ENCODE measurements at regions not wholly inside any gene's neighbourhood (a gene's known extent, or its start where the extent isn't known, plus 50 kb on each side); places are given as distances from the start of the nearest gene placed in this dataset.
"Not testable (repeated sequence)": the region's sequence is repeated elsewhere in the genome, so short reads cannot be mapped to it uniquely, and the experiment has no call there.

DNA sequence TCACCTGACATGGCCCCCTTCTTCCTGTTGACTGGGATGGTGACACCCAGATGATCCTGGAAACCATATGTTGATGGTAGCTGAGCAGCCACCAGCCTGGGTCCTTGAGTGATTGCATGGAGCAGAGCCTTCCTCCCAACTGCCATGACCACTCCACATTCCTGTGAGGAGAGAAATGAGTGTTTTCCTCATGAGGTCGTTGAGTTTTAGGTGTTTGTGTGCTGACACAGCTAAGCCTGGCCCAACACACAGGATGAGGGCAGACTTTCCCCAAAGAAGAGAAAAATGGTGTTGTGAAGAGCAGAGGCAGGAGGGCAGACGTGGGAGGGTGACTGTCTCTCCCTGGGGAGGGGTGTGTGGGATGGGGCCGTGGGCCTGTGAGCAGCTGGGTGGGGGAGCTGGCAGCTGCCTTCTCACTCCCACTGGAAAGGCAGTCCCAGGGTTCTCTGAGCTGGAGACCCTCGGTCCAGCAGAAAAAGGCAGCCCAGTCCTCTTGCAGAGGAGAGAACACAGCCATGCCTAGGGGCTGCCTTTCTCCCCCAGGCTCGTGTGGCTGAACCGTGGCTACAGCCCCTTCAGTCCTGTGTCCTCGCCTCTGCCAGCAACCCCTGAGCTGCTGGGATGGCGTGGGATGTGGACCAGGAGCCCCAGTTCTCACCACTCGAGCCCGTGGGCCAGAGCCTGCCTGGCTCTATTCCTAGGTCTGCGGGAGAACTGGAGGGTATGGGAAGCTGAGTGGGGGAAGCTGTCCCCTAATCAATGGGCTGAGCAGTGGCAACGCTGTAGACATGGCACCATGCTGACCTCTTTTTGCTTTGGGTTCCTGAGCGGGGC is 257.0 kb downstream of the ADGRD1 start:
- intact Hi-C loops (cut with DNase I): no loop called here
- DNase-seq: no peak
- no peak for ATAC-seq (ENCODE audit: poor library complexity)

DNA sequence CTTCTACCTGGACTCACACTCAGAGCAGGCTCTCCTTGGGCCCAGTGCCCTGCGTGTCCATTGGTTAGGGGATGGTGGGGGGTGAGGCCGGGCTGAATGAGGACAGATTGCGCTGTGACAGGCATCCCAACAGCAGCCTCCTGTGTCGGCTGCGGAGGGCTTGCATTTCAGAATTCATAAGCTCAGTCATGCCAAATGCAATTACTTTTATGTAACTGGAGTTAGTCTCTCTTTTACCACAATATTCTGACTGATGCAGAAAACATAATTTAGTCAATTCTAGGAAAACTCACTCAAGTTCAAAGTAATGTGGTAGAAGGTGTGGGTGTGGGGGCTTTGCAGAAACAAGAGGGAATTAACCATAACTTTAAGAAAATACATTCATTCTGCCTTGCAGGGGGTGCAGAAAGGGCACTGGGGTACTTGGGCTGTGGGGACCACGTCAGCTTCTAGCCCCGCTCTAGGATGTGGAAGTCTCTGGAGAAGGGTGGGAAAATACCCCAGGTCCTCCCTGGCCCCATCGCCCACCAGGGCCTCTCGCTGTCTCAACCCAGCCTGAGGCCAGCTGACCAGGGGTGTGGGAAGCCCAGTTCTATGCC is 257.7 kb downstream of the ADGRD1 start:
- intact Hi-C loops (cut with DNase I): no loop called here
- DNase-seq: no peak
- ATAC-seq (ENCODE audit: poor library complexity): no peak

GRCh38 chr12:131213896-131214442 is 260.3 kb downstream of the ADGRD1 start:
- intact Hi-C loops (cut with DNase I): no loop called here
- DNase-seq: no peak
- no peak for ATAC-seq (ENCODE audit: poor library complexity)

- intact Hi-C loops (cut with DNase I); ATAC-seq (ENCODE audit: poor library complexity); DNase-seq: not testable (repeated sequence)
These were observed 261.2 kb downstream of the ADGRD1 start for GRCh38 chr12:131214936-131215335.

- intact Hi-C loops (cut with DNase I): not testable (repeated sequence)
These were observed 262.9 kb downstream of the ADGRD1 start for GRCh38 chr12:131216587-131216986.

DNA sequence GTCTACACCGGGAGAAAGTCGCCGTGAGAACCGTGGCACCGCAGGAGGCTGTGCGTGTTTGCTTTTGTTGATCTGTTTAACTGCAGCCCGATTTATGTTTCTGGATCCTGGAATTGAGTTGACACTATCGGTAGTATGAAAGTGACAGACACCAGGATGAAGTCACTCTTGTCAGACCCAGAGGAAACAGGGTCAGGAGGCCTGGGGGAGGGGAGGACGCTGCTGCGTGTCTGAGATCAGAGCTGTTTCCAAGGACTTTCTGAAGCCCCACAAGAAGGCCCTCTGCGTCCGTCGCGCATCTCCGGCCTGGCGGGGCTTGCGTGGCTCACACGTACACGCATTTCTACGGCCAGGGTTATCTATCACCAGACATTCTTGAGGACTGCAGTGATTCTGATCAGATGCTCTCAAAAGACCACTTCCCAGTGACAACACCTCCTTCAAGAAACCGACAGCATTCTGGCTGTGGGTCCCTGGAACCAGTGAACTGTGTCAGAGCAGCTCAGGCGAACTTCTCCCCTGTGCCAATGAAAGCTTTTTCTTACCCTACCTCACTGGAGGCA is 263.4 kb downstream of the ADGRD1 start:
- DNase-seq (peak; percentile 44), ATAC-seq (ENCODE audit: poor library complexity) (no peak)
- intact Hi-C loops (cut with DNase I): no loop called here

More at GRCh38 chr12:131216587-131216986, 262.9 kb downstream of the ADGRD1 start:
- DNase-seq: not testable (repeated sequence)
- peak; percentile 10 for ATAC-seq (ENCODE audit: poor library complexity)

DNA sequence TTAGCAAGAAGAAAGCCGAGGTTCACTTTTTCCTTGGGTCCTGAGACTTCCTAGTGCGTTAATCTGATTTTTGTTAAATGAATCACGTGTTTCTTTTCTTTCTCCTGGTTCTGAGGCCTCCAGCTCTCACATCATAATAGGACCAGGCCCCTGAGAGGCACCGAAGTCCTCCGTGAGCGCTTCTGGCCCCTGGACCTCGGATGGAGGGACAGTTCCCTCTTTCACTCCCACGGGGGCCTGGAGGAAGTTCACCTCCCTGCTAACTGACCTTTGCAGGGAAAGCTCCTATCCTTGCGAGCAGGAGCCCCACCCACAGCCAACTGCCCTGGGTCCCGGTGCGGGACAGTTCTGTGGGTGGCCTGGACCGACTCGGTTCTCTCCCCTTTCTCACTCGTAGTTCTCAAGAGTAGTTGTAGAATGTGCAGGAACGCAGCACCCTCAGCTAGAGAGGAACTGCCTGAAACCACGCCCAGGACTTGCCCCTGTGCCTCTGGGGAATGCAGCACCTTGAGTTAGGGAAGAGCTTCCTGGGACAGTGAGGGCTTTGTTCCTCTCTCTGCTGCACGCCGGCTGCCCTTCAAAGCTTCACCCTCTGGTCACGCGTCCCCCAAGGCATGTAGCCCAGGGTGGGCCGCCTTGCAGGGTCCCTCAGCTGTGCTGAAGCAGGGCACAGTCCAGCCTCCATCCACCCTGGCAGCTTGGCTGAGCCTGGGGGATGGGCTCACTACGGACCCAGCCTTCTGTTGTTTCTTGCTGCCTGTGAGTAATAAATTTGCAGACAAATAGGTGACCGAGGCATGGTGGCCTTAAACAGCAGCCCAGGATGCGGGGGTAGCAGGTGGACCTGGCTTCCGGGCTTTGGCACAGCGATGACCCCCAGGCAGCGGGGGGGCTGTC is 264.6 kb downstream of the ADGRD1 start:
- ATAC-seq (ENCODE audit: poor library complexity): no peak
- intact Hi-C loops (cut with DNase I): no loop called here
- DNase-seq: no peak

GRCh38 chr12:131218923-131219669 is 265.4 kb downstream of the ADGRD1 start:
- no peak for DNase-seq
- no peak for ATAC-seq (ENCODE audit: poor library complexity)

DNA sequence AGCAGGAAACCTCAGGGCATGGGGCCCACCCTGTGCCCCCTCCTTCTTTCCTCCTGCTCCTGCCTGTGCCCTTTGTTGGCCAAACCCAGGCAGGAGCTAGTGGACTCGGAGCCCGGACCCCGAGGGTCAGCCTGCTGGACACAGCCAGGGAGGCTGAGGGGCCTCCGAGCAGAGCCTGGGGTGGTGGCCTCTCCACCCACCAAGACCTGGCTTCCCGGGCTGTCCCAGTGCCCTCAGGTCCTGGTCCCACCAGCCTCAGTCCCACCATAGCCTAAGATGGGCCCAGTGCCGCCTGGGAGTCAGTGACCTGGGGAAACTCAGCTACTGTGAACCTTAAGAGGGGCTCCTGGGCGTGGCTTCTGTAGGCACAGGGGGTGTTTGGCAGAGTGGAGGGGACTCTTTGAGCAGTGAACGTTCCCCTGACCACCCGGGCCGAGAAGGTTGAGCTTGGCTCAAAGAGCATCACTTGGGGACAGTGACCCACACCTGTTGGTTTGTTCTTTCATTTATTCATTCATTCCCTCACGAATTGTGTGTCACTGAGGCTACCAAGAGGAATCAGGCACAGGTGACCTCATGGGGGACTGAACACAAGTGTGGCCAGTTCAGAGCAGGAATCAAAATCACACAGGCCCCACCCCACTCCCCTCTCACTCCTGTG is 266.1 kb downstream of the ADGRD1 start:
- DNase-seq (peak; percentile 30), ATAC-seq (ENCODE audit: poor library complexity) (no peak)
- intact Hi-C loops (cut with DNase I): no loop called here

More at GRCh38 chr12:131218923-131219669, 265.4 kb downstream of the ADGRD1 start:
- intact Hi-C loops (cut with DNase I): no loop called here

DNA sequence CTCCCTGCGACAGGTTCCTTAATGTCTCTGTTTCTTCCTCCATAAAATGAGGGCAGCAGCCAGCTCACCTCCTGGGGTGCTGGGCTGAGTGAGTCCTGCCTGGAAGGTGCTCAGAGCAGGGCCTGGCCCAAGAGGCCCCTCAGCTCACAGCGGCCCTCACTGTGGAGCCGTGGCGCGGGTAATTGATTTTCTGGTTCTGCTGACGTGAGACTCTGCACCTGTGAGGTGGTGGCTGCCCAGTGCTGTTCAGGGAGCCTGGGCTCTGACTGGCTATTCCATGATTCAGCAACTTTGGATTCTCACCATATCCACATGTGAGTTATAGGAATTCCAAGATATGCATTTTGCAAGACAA is 266.6 kb downstream of the ADGRD1 start:
- ATAC-seq (ENCODE audit: poor library complexity): no peak
- peak; percentile 35 for DNase-seq
- intact Hi-C loops (cut with DNase I): no loop called here

- ATAC-seq (ENCODE audit: poor library complexity): no peak
- intact Hi-C loops (cut with DNase I): no loop called here
- DNase-seq: peak; percentile 31
These were observed 267.6 kb downstream of the ADGRD1 start for GRCh38 chr12:131221061-131221956.

- intact Hi-C loops (cut with DNase I): no loop called here
- DNase-seq: no peak
- no peak for ATAC-seq (ENCODE audit: poor library complexity)
These were observed 268.2 kb downstream of the ADGRD1 start for GRCh38 chr12:131221957-131222328.

GRCh38 chr12:131222329-131223139 is 268.8 kb downstream of the ADGRD1 start:
- intact Hi-C loops (cut with DNase I): no loop called here
- DNase-seq: peak; percentile 33
- no peak for ATAC-seq (ENCODE audit: poor library complexity)

DNA sequence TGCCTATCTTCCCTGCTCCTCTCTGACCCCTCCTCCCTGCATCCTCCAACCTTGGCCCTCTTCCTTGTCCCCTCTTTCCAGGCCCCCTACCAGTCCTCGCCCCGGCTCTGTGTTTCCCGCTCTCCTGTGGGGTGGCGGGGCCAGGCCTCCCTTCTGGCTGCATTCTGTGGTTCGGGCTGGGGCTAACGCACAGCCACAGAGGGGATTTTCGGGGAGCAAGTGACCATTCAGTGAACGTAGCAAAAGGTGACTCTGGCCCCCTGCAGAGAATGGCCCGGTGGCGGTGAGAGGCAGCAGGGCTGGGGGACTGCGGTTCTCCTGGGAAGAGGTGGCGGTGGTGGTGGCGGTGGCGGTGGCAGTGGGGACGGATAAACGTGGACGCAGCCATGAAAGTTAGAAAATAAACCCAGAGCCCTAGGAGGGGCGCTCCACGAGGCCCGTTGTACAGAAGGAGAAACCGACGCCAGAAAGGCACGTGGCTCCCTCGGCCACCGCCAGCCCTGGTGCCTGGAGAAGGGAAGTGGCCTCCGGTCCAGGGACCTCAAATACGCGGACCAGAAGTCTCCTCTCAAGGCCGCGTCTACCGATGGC is 269.6 kb downstream of the ADGRD1 start:
- DNase-seq (peak; percentile 26), ATAC-seq (ENCODE audit: poor library complexity) (no peak)
- intact Hi-C loops (cut with DNase I): no loop called here

- intact Hi-C loops (cut with DNase I): no loop called here
- DNase-seq: peak; percentile 42
- ATAC-seq (ENCODE audit: poor library complexity): no peak
These were observed 270.1 kb downstream of the ADGRD1 start for GRCh38 chr12:131223791-131224225.
